GM18508 (cell line): ENCODE measurements at regions not wholly inside any gene's neighbourhood (a gene's known extent, or its start where the extent isn't known, plus 50 kb on each side); places are given as distances from the start of the nearest gene placed in this dataset.
A peak's percentile ranks its signal among the peaks of the same experiment; 100 is the strongest.

Experiments
- ATAC-seq: cut with Tn5 transposase; IDR thresholded peaks from one replicate; pipeline ENCODE4 v1.9.1; 2021; ENCODE audit warnings: moderate number of reproducible peaks; ENCODE audit not compliant: insufficient read depth, unreplicated experiment

GRCh38 chr7:116083796-116084195, 53.2 kb upstream of the TFEC start:
- ATAC-seq = no peak

GRCh38 chr7:116086547-116087045, 56.0 kb upstream of the TFEC start:
- no peak for ATAC-seq

DNA sequence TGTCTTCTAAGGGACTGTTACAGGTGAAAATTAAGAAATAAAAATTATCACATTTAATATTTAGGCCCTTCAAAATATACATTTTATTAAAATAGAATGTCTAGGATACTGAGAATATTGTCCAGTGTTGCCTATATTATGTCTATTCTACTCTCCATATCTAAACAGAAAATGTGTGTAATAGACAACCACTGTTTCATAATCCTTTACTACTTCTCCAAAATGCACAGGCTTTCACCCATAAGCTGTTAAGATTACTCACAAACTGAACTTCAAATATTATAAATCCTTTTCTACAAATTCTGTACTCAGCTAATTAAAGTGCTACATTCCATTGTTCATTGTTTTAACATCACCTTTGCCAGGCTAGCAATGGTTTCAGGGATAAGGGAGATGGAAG, 56.7 kb upstream of the TFEC start:
- no peak for ATAC-seq

DNA sequence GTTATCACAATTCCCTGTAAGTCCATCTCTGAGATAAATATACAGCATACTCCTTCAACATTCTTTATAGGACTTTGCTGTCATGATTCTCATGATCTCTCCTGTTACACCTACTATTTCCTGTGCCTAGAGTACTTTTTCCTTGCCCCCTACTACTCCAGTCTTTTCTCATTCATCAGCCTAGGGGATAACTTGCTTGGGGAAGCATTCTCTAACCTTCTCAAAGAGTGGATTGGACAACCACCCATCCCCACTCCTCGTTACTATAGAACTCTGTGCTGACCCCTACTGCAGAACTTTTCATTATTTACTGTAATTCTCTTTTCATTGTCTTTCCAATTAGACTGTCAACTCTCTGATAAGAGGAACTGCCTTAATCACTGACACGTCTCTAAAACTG, 57.4 kb upstream of the TFEC start:
- ATAC-seq = no peak

- ATAC-seq = no peak
These were observed 58.7 kb upstream of the TFEC start for GRCh38 chr7:116089293-116089692.

GRCh38 chr7:116093516-116094301, 63.1 kb upstream of the TFEC start:
- ATAC-seq = no peak

GRCh38 chr7:116095396-116095795, 64.8 kb upstream of the TFEC start:
- ATAC-seq = no peak

GRCh38 chr7:116097365-116098009, 66.9 kb upstream of the TFEC start:
- ATAC-seq = no peak

GRCh38 chr7:116098175-116098574, 67.6 kb upstream of the TFEC start:
- ATAC-seq = no peak

DNA sequence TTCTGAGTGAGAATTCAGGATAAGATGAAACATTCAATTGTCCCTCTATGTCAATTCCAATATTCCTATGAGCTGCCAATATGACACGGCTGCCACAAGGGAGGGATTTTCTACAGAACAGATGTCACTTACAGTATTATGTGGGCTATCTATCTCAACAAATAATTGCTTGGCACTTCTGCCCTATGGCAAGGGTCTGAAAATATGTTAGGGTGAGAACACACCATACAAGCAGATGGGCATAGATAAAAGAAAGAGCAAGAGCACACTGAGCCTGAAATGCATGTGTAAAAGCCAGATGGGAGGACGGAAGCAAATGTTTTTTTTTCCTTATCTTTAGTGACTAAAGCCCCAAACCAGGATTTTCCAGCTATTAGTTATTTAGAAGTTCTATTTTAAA, 70.1 kb upstream of the TFEC start:
- no peak for ATAC-seq

DNA sequence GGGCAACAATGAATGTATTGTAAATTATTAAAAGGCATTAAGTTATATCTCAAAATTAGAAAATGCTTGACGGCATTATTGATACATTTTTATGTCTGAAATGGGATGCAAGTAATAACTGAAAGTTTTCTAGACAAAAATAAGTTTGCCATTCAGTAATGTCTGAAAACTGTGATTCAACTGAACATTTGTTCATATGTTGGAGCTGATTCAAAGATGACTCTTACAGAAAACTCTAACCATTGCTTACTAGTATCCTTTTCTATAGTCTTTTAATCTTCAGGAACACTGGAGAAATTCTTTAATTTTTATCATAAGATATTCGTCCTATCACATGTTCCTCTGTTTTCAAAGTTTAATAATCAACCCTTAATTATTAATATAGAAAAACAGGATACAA, 71.1 kb upstream of the TFEC start:
- no peak for ATAC-seq

DNA sequence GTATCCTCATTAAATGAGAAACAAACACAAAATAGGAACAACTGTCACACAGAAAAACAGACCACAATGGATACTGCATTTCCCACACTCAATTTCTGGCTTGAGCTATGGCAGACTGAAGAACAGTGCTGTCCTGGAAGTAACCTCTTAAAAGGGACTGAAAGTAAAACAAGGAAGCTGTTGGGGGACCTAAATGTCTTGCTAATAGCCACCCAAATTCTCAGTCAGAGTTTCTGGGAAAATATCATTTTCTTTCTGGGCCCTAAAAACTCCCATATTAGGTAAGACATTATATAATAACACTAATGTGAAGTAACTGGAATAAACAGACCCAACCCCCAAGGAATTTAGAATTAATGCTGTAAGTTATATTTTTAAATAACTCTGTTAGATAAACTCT, 80.9 kb upstream of the TFEC start:
- no peak for ATAC-seq

GRCh38 chr7:116113310-116113709, 82.7 kb upstream of the TFEC start:
- no peak for ATAC-seq

DNA sequence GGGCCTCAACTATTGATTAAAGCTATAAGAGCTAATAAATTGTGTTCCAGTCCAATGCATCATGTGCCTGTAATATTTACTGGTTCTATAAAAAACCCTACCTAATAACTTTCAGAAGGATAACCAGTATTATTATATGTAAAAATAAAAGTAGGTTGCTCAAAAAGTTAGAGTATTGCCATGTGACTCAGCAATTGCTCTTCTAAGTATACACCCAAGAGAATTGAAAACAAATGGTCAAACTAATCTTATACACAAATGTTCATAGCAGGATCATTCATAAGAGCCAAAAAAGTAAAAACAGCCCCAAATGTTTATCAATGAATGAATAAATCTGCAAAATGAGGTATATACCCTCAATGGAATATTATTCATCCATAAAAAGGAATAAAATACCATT, 89.5 kb upstream of the TES start:
- no peak for ATAC-seq

- ATAC-seq = no peak
These were observed 87.3 kb upstream of the TES start for GRCh38 chr7:116122972-116123595.

GRCh38 chr7:116128139-116128538, 82.2 kb upstream of the TES start:
- no peak for ATAC-seq

- ATAC-seq = no peak
These were observed 75.0 kb upstream of the TES start for GRCh38 chr7:116135306-116135705.

DNA sequence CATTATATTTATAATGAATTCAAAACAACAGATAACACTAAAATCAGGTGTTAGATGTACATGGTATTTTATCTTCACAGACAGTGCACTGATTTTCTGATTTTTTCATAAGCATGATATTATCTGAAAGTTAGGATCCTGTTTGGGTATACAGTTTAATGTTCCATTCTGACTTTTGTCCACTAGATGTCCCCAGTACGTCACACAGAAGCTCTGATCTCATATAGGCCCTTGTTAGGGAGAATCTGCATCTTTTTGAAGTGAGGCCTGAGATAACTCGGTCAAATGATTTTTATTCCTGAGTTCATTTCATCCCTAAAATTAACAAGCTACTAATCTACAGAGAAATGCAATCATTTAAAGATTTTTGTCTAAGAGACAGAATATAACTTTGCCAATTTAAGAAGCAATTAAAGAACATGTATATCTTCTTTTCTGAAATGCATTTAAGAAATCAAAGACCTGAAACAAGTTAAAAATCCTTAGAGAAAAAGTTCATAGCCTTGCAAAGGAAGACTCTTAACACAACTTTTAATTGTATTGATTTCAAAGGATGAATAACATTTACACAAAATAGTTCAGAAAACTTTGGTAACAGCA, 72.0 kb upstream of the TES start:
- ATAC-seq = peak; percentile 88

- ATAC-seq = no peak
These were observed 71.3 kb upstream of the TES start for GRCh38 chr7:116139007-116139406.

GRCh38 chr7:116139807-116140206, 70.5 kb upstream of the TES start:
- no peak for ATAC-seq

- ATAC-seq = no peak
These were observed 68.0 kb upstream of the TES start for GRCh38 chr7:116142374-116142773.
